Peyer's patch (tissue), 4 donors: ENCODE measurements at regions not wholly inside any gene's neighbourhood (a gene's known extent, or its start where the extent isn't known, plus 50 kb on each side); places are given as distances from the start of the nearest gene placed in this dataset.

Experiments
- DNase-seq, 3 donors: peaks; one replicate each; pipeline ENCODE4 v3.0.0-alpha.2; 2017 to 2019
- H3K27ac ChIP-seq, 4 donors: fragments of 200-600 bp; sonication (generic); one replicate each; pipeline ENCODE4 v1.5.1; 2016 to 2019
- H3K27me3 ChIP-seq, 2 donors: fragments of 200-600 bp; sonication (generic); one replicate each; pipeline ENCODE4 v1.5.1; 2019
- H3K36me3 ChIP-seq, 3 donors: fragments of 200-600 bp; sonication (generic); one replicate each; pipeline ENCODE4 v1.5.1; 2016 to 2019
- H3K4me1 ChIP-seq, 4 donors: fragments of 200-600 bp; sonication (generic); one replicate each; pipeline ENCODE4 v1.5.1; 2016 to 2019
- H3K4me3 ChIP-seq, 4 donors: fragments of 200-600 bp; sonication (generic); 1 replicate in 3 of 4; 2 replicates in 1 of 4; pipeline ENCODE4 v1.5.1; 2016 to 2019; ENCODE audit warnings: mild to moderate bottlenecking in 1 of 4
- H3K9me3 ChIP-seq, 4 donors: fragments of 200-600 bp; sonication (generic); one replicate each; pipeline ENCODE4 v1.5.1; 2016 to 2019; ENCODE audit warnings: mild to moderate bottlenecking in 1 of 4
- POLR2A ChIP-seq, 2 donors: fragments of 450-650 bp; IDR thresholded peaks; one replicate each; pipeline ENCODE4 v1.5.1; 2017; ENCODE audit warnings: antibody characterized with exemption in 2 of 2, mild to moderate bottlenecking in 2 of 2, moderate library complexity in 2 of 2
- TF ChIP-seq, protein P1 (sequence below), 6 experiments: fragments of 450-650 bp in 4 of 6; fragments of 200-600 bp in 2 of 6; sonication (generic) in 1 of 6; IDR thresholded peaks; one replicate each; pipeline ENCODE4 v1.5.1; 2017 to 2019; ENCODE audit warnings: antibody characterized with exemption in 6 of 6, mild to moderate bottlenecking in 3 of 6, moderate library complexity in 1 of 6

DNA sequence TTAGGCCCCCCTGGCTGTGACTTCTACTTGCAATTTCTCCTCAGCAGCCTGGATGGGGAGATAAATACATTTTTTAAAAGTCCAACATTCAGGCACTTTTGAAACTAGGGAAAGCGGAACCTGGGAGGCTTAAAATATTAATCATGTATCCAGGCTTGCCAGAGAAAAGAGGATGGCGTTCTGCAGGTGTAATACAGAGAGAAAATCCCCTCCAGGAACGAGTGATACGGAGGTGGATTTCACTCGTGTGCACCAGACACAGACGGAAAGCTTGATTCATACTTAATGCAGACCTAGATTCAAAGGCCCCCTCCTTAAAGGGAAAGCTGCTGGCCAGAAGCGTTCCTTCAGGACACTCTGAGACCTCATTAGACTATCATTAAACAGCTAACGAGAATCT is 354.0 kb upstream of the BOD1L1 start:
- Histone ChIP-seq H3K27ac (no peak overlapping the region), H3K9me3 (no peaks in the 10 kb centered on the region), H3K36me3 (no peaks in the 10 kb centered on the region), H3K27me3 (no peaks in the 10 kb centered on the region), H3K4me1 (no peaks in the 10 kb centered on the region), H3K4me3 (no peak overlapping the region)
- TF ChIP-seq, protein P1, sequence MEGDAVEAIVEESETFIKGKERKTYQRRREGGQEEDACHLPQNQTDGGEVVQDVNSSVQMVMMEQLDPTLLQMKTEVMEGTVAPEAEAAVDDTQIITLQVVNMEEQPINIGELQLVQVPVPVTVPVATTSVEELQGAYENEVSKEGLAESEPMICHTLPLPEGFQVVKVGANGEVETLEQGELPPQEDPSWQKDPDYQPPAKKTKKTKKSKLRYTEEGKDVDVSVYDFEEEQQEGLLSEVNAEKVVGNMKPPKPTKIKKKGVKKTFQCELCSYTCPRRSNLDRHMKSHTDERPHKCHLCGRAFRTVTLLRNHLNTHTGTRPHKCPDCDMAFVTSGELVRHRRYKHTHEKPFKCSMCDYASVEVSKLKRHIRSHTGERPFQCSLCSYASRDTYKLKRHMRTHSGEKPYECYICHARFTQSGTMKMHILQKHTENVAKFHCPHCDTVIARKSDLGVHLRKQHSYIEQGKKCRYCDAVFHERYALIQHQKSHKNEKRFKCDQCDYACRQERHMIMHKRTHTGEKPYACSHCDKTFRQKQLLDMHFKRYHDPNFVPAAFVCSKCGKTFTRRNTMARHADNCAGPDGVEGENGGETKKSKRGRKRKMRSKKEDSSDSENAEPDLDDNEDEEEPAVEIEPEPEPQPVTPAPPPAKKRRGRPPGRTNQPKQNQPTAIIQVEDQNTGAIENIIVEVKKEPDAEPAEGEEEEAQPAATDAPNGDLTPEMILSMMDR (IDR thresholded peaks at IDR 0.05) = no peak
- no peak for TF ChIP-seq POLR2A (IDR thresholded peaks at IDR 0.05)
- DNase-seq = no peak

DNA sequence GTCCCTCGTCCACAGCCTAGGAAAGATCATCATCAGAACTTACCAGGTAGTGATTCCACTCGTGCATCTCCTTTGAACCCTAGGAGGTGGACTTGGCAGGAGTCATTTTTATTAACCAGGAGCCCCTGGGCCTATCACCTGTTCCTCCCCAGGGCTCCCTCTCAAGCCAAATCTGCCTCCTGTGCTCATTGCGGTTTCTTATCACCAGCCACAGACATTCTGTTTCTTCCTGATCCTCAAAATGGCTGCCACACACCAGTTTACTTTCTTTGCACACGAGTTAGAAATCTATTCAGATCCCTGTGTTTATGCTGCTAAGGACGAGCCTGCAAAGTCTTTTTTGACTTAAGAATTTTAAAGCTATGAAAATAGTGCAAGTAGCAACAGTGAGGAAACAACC is 354.5 kb upstream of the BOD1L1 start:
- Histone ChIP-seq H3K27ac (no peak overlapping the region), H3K9me3 (no peaks in the 10 kb centered on the region)
- TF ChIP-seq, protein P1 (IDR thresholded peaks at IDR 0.05) = no peak
- no peak for TF ChIP-seq POLR2A (IDR thresholded peaks at IDR 0.05)

DNA sequence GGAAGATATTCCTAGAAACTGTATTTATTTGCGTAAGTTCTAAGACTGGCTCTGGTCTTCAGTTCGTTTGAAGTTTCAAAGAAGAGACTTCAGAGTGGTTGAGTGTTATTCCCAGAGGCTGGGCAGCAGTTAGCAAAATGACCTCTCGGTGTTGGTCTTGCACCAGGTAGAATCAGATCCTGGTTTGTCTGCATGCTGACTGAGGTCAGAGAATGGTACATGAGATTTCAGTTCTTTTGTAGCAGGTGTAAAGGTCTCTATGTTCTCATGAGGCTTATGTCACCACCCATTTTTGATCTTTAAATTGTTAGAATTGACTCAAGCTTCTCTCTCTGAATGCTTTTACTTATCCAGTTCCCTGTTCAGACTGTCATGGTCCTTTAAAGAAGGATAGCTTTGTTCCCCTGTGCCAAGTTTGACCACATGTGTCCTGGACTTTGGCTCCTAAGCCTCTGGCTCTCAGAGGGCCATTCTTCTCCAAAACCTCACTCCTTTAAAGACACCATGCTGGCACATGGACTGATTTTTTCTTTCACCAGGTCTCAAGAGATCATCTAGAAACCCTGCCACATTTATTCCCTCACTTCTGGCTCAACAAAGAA is 355.8 kb upstream of the BOD1L1 start:
- Histone ChIP-seq H3K9me3 (no peaks in the 10 kb centered on the region), H3K27me3 (no peaks in the 10 kb centered on the region), H3K4me1 (no peaks in the 10 kb centered on the region), H3K27ac (no peak overlapping the region), H3K4me3 (no peak overlapping the region), H3K36me3 (no peaks in the 10 kb centered on the region)
- DNase-seq = no peak
- TF ChIP-seq, protein P1 (IDR thresholded peaks at IDR 0.05) = no peak
- no peak for TF ChIP-seq POLR2A (IDR thresholded peaks at IDR 0.05)

More for the DNA sequence above, 354.5 kb upstream of the BOD1L1 start:
- Histone ChIP-seq H3K27me3 (no peaks in the 10 kb centered on the region), H3K4me1 (no peaks in the 10 kb centered on the region), H3K36me3 (no peaks in the 10 kb centered on the region), H3K4me3 (no peak overlapping the region)
- DNase-seq = no peak

DNA sequence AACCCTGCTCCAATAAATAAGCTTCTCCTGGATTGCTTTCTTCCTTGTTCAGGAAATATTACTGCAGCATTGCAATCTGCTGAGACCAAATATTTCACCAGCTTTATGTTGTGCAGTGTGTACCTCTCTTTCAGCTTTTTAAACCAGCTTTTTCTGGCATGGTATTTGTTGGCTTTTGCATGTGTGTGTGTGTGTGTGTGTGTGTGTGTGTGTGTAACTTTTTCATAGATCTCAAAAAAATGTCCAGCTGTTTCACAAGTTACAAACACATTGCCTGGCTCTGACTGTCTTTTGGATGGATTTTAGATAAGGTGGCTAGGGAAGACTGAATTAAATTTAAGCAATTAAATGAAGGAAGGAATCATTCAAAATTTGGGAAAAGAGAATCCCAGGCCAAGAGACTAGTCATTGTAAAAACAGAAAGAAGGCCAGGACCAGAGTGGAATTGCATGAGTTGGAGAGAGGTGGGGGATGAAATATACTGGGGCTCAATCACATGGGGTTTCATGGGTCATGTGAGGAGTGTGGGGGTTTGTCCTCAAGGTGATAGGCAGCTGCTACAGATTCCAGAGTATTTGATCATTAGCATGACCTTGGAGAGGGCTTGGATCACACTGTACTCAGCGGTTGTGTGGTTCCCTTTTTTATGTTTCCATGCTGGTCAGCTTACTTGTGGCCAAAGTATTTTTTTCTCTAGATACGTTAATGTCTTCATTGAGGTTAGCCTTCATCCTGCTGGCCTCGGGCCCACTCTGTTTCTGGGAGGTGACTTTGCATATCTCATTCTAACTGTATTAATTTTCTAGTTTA is 357.7 kb upstream of the BOD1L1 start:
- Histone ChIP-seq H3K36me3 (no peaks in the 10 kb centered on the region), H3K27ac (no peak overlapping the region), H3K27me3 (no peaks in the 10 kb centered on the region), H3K4me1 (no peaks in the 10 kb centered on the region), H3K9me3 (no peaks in the 10 kb centered on the region), H3K4me3 (no peak overlapping the region)
- TF ChIP-seq POLR2A (IDR thresholded peaks at IDR 0.05) = no peak
- TF ChIP-seq, protein P1 (IDR thresholded peaks at IDR 0.05) = no peak
- no peak for DNase-seq

DNA sequence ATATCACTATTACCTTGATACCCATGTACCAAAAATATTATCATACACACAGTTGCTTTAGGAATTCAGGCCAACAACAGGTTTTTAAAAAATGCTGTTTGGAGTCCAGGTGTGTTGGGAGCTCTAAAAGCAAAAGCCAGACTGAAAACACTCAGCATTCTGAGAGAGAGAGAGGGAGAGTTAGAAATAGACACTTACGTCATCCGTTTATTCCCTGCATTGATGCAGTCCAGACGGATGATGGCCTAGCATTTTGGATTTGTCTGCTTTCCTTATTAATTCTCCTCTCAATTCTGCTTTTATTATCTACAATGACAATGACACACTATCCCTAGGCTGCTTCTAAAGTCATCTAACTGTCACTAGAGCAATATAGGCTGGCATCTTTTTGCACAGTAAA is 358.3 kb upstream of the BOD1L1 start:
- TF ChIP-seq, protein P1 (IDR thresholded peaks at IDR 0.05) = no peak
- TF ChIP-seq POLR2A (IDR thresholded peaks at IDR 0.05) = no peak
- no peak overlapping the region for H3K27ac ChIP-seq
- no peak for DNase-seq

More for the DNA sequence above, 358.3 kb upstream of the BOD1L1 start:
- no peaks in the 10 kb centered on the region for H3K36me3 ChIP-seq
- no peaks in the 10 kb centered on the region for H3K27me3 ChIP-seq
- no peak overlapping the region for H3K4me3 ChIP-seq
- H3K9me3 ChIP-seq = no peaks in the 10 kb centered on the region
- peaks cover 0 to 4% (median 0%) of the 10 kb centered on the region in 4 donors for H3K4me1 ChIP-seq
